CD8-positive, alpha-beta memory T cell (primary cell): ENCODE measurements at regions not wholly inside any gene's neighbourhood (a gene's known extent, or its start where the extent isn't known, plus 50 kb on each side); places are given as distances from the start of the nearest gene placed in this dataset.

ENCODE experiments used
- CTCF ChIA-PET: fragments of 350-600 bp; sonication (Branson Sonifier 250); formaldehyde crosslinking; loops from one replicate; lab custom pipeline; 2021; ENCODE audit warnings: antibody characterized with exemption; lab: Charles Lee
- POLR2A ChIA-PET: fragments of 350-600 bp; sonication (Branson Sonifier 250); formaldehyde crosslinking; loops from one replicate; lab custom pipeline; 2021; ENCODE audit warnings: antibody characterized with exemption; lab: Charles Lee
- DNase-seq, 5 donors: peaks; one replicate each; pipeline versions ENCODE4 v3.0.0 to v3.0.0-alpha.2; 2020 to 2022; ENCODE audit warnings: mixed read lengths in 1 of 5
- H3K27ac ChIP-seq: one replicate; pipeline ENCODE4 v1.7.0; 2013; ENCODE audit warnings: low read depth, mild to moderate bottlenecking, low read length, moderate library complexity
- H3K27me3 ChIP-seq: 2 replicates; pipeline ENCODE4 v1.7.0; 2013; ENCODE audit warnings: low read length, mild to moderate bottlenecking; ENCODE audit not compliant: insufficient read depth, poor library complexity, severe bottlenecking
- H3K36me3 ChIP-seq: 2 replicates; pipeline ENCODE4 v1.7.0; 2013; ENCODE audit warnings: mild to moderate bottlenecking, low read length, moderate library complexity; ENCODE audit not compliant: insufficient read depth
- H3K4me1 ChIP-seq: 2 replicates; pipeline ENCODE4 v1.7.0; 2013; ENCODE audit warnings: mild to moderate bottlenecking, low read length, moderate library complexity; ENCODE audit not compliant: insufficient read depth
- H3K4me3 ChIP-seq: 2 replicates; pipeline ENCODE4 v1.7.0; 2013; ENCODE audit warnings: mild to moderate bottlenecking, low read length
- H3K9me3 ChIP-seq: 2 replicates; pipeline ENCODE4 v1.7.0; 2013; ENCODE audit warnings: mild to moderate bottlenecking, low read length
- H3K27ac Mint-ChIP-seq, 8 donors: one replicate each; pipeline ENCODE4 v1.8.0; 2020 to 2021; ENCODE audit warnings: mixed read lengths in 8 of 8, mild to moderate bottlenecking in 6 of 8, inconsistent platforms in 3 of 8, moderate library complexity in 3 of 8
- H3K27me3 Mint-ChIP-seq, 2 donors: one replicate each; pipeline ENCODE4 v1.8.0; 2020 to 2021; ENCODE audit warnings: mixed read lengths in 2 of 2, mild to moderate bottlenecking in 1 of 2, moderate library complexity in 1 of 2
- H3K36me3 Mint-ChIP-seq, 3 donors: one replicate each; pipeline ENCODE4 v1.8.0; 2020 to 2021; ENCODE audit warnings: mixed read lengths in 3 of 3, inconsistent platforms in 1 of 3, mild to moderate bottlenecking in 1 of 3
- H3K4me1 Mint-ChIP-seq, 3 donors: one replicate each; pipeline ENCODE4 v1.8.0; 2020 to 2021; ENCODE audit warnings: mixed read lengths in 3 of 3, inconsistent platforms in 1 of 3, mild to moderate bottlenecking in 1 of 3
- H3K4me3 Mint-ChIP-seq, 7 donors: one replicate each; pipeline ENCODE4 v1.8.0; 2020 to 2021; ENCODE audit warnings: mixed read lengths in 7 of 7, mild to moderate bottlenecking in 6 of 7, moderate library complexity in 4 of 7, inconsistent platforms in 2 of 7
- H3K9me3 Mint-ChIP-seq, 5 donors: one replicate each; pipeline ENCODE4 v1.8.0; 2020 to 2022; ENCODE audit warnings: mixed read lengths in 5 of 5, mild to moderate bottlenecking in 3 of 5, moderate library complexity in 2 of 5, inconsistent platforms in 1 of 5

- ChIA-PET POLR2A (no interaction called here), CTCF (no interaction called here)
- no peak overlapping the region for H3K27ac ChIP-seq
- no peaks in the 10 kb centered on the region for H3K36me3 Mint-ChIP-seq
- H3K27me3 Mint-ChIP-seq = peaks cover 1 to 25% of the 10 kb centered on the region in 2 donors
- no peaks in the 10 kb centered on the region for H3K27me3 ChIP-seq
- no peaks in the 10 kb centered on the region for H3K36me3 ChIP-seq
- no peaks in the 10 kb centered on the region for H3K4me1 ChIP-seq
- no peak overlapping the region for H3K4me3 ChIP-seq
- H3K4me1 Mint-ChIP-seq = no peaks in the 10 kb centered on the region
- H3K27ac Mint-ChIP-seq = no peak overlapping the region
- no peaks in the 10 kb centered on the region for H3K9me3 ChIP-seq
- no peaks in the 10 kb centered on the region for H3K9me3 Mint-ChIP-seq
- no peak for DNase-seq
- H3K4me3 Mint-ChIP-seq = no peak overlapping the region
Observed at GRCh38 chr2:221285148-221285547, 287.0 kb downstream of the EPHA4 start.

GRCh38 chr2:221286406-221286805 lies 285.7 kb downstream of the EPHA4 start:
- H3K9me3 Mint-ChIP-seq = no peaks in the 10 kb centered on the region
- H3K27me3 Mint-ChIP-seq = peaks cover 1 to 25% of the 10 kb centered on the region in 2 donors
- no peak overlapping the region for H3K4me3 Mint-ChIP-seq
- H3K27ac Mint-ChIP-seq = no peak overlapping the region
- Histone ChIP-seq H3K9me3 (no peaks in the 10 kb centered on the region), H3K36me3 (no peaks in the 10 kb centered on the region), H3K27ac (no peak overlapping the region), H3K4me3 (no peak overlapping the region), H3K4me1 (no peaks in the 10 kb centered on the region), H3K27me3 (no peaks in the 10 kb centered on the region)
- no peaks in the 10 kb centered on the region for H3K4me1 Mint-ChIP-seq
- POLR2A ChIA-PET = no interaction called here
- CTCF ChIA-PET = no interaction called here
- DNase-seq = no peak
- no peaks in the 10 kb centered on the region for H3K36me3 Mint-ChIP-seq

DNA sequence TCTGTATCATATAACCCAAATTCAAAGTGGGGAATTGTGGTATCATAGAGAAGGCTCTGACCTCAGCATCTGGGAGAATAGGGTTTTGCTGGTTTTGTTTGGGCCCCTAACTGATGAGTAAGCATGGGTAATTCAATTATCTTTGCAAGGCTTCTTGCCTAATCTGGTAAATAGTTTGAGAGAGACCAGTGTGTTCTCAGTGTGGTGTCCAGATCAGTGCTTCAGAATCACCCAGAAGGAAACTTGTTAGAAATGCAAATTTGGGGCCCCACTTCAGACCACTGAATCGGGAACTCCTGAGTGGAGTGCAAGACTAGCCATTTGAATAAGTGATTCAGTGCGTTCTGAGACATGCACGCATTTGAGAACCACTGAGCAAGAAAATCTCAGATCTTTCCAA lies 282.7 kb downstream of the EPHA4 start:
- H3K9me3 Mint-ChIP-seq = no peaks in the 10 kb centered on the region
- H3K4me3 ChIP-seq = no peak overlapping the region
- H3K27ac ChIP-seq = no peak overlapping the region
- ChIA-PET POLR2A (no interaction called here), CTCF (no interaction called here)
- H3K27me3 Mint-ChIP-seq = peaks cover 0 to 6% of the 10 kb centered on the region in 2 donors
- no peaks in the 10 kb centered on the region for H3K27me3 ChIP-seq
- no peaks in the 10 kb centered on the region for H3K9me3 ChIP-seq
- H3K27ac Mint-ChIP-seq = no peak overlapping the region
- H3K4me1 ChIP-seq = no peaks in the 10 kb centered on the region
- H3K36me3 Mint-ChIP-seq = no peaks in the 10 kb centered on the region
- no peaks in the 10 kb centered on the region for H3K4me1 Mint-ChIP-seq
- no peaks in the 10 kb centered on the region for H3K36me3 ChIP-seq
- no peak overlapping the region for H3K4me3 Mint-ChIP-seq
- DNase-seq = no peak

GRCh38 chr2:221289846-221290245 lies 282.3 kb downstream of the EPHA4 start:
- Mint-ChIP-seq H3K9me3 (no peaks in the 10 kb centered on the region), H3K4me3 (no peak overlapping the region), H3K27me3 (peaks cover 0 to 6% of the 10 kb centered on the region in 2 donors), H3K36me3 (no peaks in the 10 kb centered on the region), H3K27ac (peak overlapping the region in 1 of 8 donors; percentile 50), H3K4me1 (no peaks in the 10 kb centered on the region)
- no peak for DNase-seq
- H3K9me3 ChIP-seq = no peaks in the 10 kb centered on the region
- H3K36me3 ChIP-seq = no peaks in the 10 kb centered on the region
- no peaks in the 10 kb centered on the region for H3K4me1 ChIP-seq
- no peaks in the 10 kb centered on the region for H3K27me3 ChIP-seq
- ChIA-PET POLR2A (no interaction called here), CTCF (no interaction called here)
- H3K4me3 ChIP-seq = no peak overlapping the region
- no peak overlapping the region for H3K27ac ChIP-seq

DNA sequence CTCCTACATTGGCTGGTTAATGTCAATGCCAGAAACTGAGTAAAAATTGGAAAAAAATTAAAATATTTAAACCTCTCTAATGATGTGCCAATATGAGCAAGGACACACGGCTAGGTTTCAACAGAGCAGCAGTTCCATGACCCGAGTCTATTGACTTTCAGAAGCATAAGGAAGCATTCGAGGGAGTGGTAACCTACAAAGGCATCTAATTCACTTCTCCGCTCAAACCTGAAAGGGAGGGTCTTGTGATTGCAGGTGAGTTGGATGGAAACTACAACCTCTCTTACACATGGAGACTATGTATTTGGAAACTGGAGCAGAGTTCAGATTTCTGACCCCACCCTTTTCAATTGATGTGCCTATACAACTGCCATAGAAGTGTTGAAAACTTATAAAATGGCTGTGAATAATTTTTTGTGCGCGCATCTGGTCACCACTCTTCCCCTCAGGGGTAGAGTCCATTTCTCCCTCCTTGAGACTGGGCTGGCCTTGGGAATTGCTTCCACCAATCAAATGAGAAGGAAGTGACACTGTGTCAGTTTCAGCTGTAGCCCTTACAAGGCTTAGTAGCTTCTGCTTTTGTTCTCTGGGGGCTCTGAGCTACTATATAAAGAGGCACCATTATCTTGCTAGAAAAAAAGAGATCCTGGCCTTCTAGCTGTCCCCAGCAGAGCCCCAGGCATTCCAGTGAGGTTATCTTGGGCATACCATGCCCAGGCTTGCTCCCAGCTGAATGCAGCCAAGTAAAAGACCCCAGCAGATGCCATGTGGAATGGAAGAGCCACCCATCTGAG lies 278.0 kb downstream of the EPHA4 start:
- no peak overlapping the region for H3K27ac ChIP-seq
- DNase-seq = no peak
- H3K27me3 ChIP-seq = no peaks in the 10 kb centered on the region
- H3K4me3 Mint-ChIP-seq = no peak overlapping the region
- POLR2A ChIA-PET = no interaction called here
- H3K4me3 ChIP-seq = no peak overlapping the region
- H3K36me3 ChIP-seq = no peaks in the 10 kb centered on the region
- H3K9me3 Mint-ChIP-seq = no peaks in the 10 kb centered on the region
- H3K9me3 ChIP-seq = no peaks in the 10 kb centered on the region
- peaks cover 3 to 18% of the 10 kb centered on the region in 2 donors for H3K27me3 Mint-ChIP-seq
- H3K4me1 Mint-ChIP-seq = peaks cover 0 to 2% (median 0%) of the 10 kb centered on the region in 3 donors
- no peaks in the 10 kb centered on the region for H3K36me3 Mint-ChIP-seq
- CTCF ChIA-PET = no interaction called here
- H3K4me1 ChIP-seq = no peaks in the 10 kb centered on the region
- H3K27ac Mint-ChIP-seq = no peak overlapping the region

GRCh38 chr2:221304916-221305315 lies 267.2 kb downstream of the EPHA4 start:
- H3K9me3 ChIP-seq = no peaks in the 10 kb centered on the region

GRCh38 chr2:221308507-221309066 lies 263.5 kb downstream of the EPHA4 start:
- Mint-ChIP-seq H3K36me3 (peaks cover 0 to 2% (median 0%) of the 10 kb centered on the region in 3 donors), H3K4me3 (no peak overlapping the region), H3K9me3 (no peaks in the 10 kb centered on the region), H3K4me1 (peaks cover 6 to 8% (median 6%) of the 10 kb centered on the region in 3 donors), H3K27ac (no peak overlapping the region), H3K27me3 (peaks cover 1 to 4% of the 10 kb centered on the region in 2 donors)
- DNase-seq = no peak
- no peak overlapping the region for H3K4me3 ChIP-seq
- no peaks in the 10 kb centered on the region for H3K36me3 ChIP-seq
- H3K27me3 ChIP-seq = no peaks in the 10 kb centered on the region
- ChIA-PET CTCF (no interaction called here), POLR2A (no interaction called here)
- no peaks in the 10 kb centered on the region for H3K9me3 ChIP-seq
- no peaks in the 10 kb centered on the region for H3K4me1 ChIP-seq
- H3K27ac ChIP-seq = no peak overlapping the region

More at GRCh38 chr2:221304916-221305315, 267.2 kb downstream of the EPHA4 start:
- H3K4me3 ChIP-seq = no peak overlapping the region
- no peaks in the 10 kb centered on the region for H3K4me1 ChIP-seq
- ChIA-PET POLR2A (no interaction called here), CTCF (interaction anchor here (1.9 kb wide), 1 partner anchor 268 kb away, joined by 5 read pairs; the partner anchor contains the start of gene EPHA4)
- Mint-ChIP-seq H3K4me3 (no peak overlapping the region), H3K36me3 (no peaks in the 10 kb centered on the region), H3K27ac (no peak overlapping the region), H3K27me3 (peaks cover 0 to 1% of the 10 kb centered on the region in 2 donors), H3K4me1 (no peaks in the 10 kb centered on the region), H3K9me3 (no peaks in the 10 kb centered on the region)
- no peaks in the 10 kb centered on the region for H3K36me3 ChIP-seq
- H3K27me3 ChIP-seq = no peaks in the 10 kb centered on the region
- H3K27ac ChIP-seq = no peak overlapping the region
- no peak for DNase-seq

DNA sequence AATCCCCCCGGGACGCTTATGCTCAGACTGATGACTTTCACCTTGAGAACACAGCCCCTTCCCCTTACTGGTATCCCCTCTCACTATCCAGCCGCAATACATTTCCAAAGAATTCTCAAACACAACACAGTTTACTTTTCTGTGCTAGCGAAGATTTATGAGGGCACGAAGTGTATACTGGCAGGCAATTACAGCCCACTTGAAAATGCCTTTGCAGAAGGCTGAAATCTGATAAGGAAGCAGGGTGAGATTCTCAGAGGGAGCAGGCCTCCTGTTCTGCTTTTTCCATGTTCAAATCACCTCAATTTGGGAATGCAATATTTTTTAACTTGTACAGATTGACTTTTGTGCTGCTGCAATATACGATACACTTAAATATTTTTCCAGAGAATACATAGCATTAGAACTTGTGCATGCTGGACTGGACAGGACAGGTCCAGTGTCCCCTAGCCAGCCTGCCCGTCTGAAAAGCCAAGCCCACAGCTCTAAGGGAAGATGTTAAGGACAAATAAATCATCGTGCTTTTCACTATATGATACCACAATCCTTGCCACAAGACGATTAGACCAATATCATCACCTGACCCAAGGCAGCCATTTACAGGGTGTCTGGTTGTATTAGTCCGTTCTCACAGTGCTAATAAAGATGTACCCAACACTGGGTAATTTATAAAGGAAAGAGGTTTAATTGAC lies 262.1 kb downstream of the EPHA4 start:
- Mint-ChIP-seq H3K4me3 (peak overlapping the region in 1 of 7 donors; percentile 67), H3K4me1 (peaks cover 6 to 8% (median 7%) of the 10 kb centered on the region in 3 donors), H3K36me3 (peaks cover 0 to 2% (median 0%) of the 10 kb centered on the region in 3 donors), H3K27ac (no peak overlapping the region), H3K9me3 (no peaks in the 10 kb centered on the region), H3K27me3 (peaks cover 1 to 11% of the 10 kb centered on the region in 2 donors)
- POLR2A ChIA-PET = interaction anchor here (1.2 kb wide), 1 partner anchor 51 kb away, joined by 3 read pairs; no protein-coding TSS in a partner anchor
- no peaks in the 10 kb centered on the region for H3K27me3 ChIP-seq
- H3K27ac ChIP-seq = no peak overlapping the region
- no peaks in the 10 kb centered on the region for H3K4me1 ChIP-seq
- DNase-seq = no peak
- no peaks in the 10 kb centered on the region for H3K9me3 ChIP-seq
- no peak overlapping the region for H3K4me3 ChIP-seq
- CTCF ChIA-PET = no interaction called here
- H3K36me3 ChIP-seq = no peaks in the 10 kb centered on the region
